GM18520 (cell line): ENCODE measurements at regions not wholly inside any gene's neighbourhood (a gene's known extent, or its start where the extent isn't known, plus 50 kb on each side); places are given as distances from the start of the nearest gene placed in this dataset.

Experiments
- ATAC-seq: cut with Tn5 transposase; IDR thresholded peaks from one replicate; pipeline ENCODE4 v1.9.1; 2021; ENCODE audit not compliant: unreplicated experiment

GRCh38 chr12:92556637-92557421 is 146.0 kb upstream of the PLEKHG7 start:
- ATAC-seq, result no peak

GRCh38 chr12:92556141-92556540 is 146.6 kb upstream of the PLEKHG7 start:
- peak; percentile 18 for ATAC-seq

GRCh38 chr12:92554158-92555073 is 148.4 kb upstream of the PLEKHG7 start:
- ATAC-seq, result no peak

- peak; percentile 26 for ATAC-seq
Measured at GRCh38 chr12:92553389-92553788, 149.4 kb upstream of the PLEKHG7 start.

- ATAC-seq, result no peak
Measured at GRCh38 chr12:92552412-92553108, 150.2 kb upstream of the PLEKHG7 start.

GRCh38 chr12:92551853-92552397 is 150.9 kb upstream of the PLEKHG7 start:
- peak; percentile 46 for ATAC-seq

GRCh38 chr12:92551210-92551609 is 151.6 kb upstream of the PLEKHG7 start:
- no peak for ATAC-seq

- no peak for ATAC-seq
Measured at GRCh38 chr12:92550661-92551060, 152.1 kb upstream of the PLEKHG7 start.

- no peak for ATAC-seq
Measured at GRCh38 chr12:92550254-92550653, 152.5 kb upstream of the PLEKHG7 start.

GRCh38 chr12:92549516-92549915 is 153.3 kb upstream of the PLEKHG7 start:
- ATAC-seq, result no peak

- no peak for ATAC-seq
Measured at GRCh38 chr12:92547906-92548305, 154.9 kb upstream of the PLEKHG7 start.

- ATAC-seq, result peak; percentile 2
Measured at GRCh38 chr12:92547420-92547819, 155.4 kb upstream of the PLEKHG7 start.

GRCh38 chr12:92546635-92547348 is 156.0 kb upstream of the PLEKHG7 start:
- peak; percentile 43 for ATAC-seq

GRCh38 chr12:92546259-92546634 is 156.5 kb upstream of the PLEKHG7 start:
- peak; percentile 7 for ATAC-seq

GRCh38 chr12:92544322-92544721 is 158.5 kb upstream of the PLEKHG7 start:
- ATAC-seq, result no peak

GRCh38 chr12:92543840-92544239 is 158.9 kb upstream of the PLEKHG7 start:
- no peak for ATAC-seq

- no peak for ATAC-seq
Measured at GRCh38 chr12:92543359-92543758, 159.4 kb upstream of the PLEKHG7 start.

- ATAC-seq, result no peak
Measured at GRCh38 chr12:92541731-92542130, 161.1 kb upstream of the PLEKHG7 start.

GRCh38 chr12:92540782-92541423 is 161.9 kb upstream of the PLEKHG7 start:
- ATAC-seq, result no peak
